ENCODE measurements at regions not wholly inside any gene's neighbourhood (a gene's known extent, or its start where the extent isn't known, plus 50 kb on each side); places are given as distances from the start of the nearest gene placed in this dataset.

DNA sequence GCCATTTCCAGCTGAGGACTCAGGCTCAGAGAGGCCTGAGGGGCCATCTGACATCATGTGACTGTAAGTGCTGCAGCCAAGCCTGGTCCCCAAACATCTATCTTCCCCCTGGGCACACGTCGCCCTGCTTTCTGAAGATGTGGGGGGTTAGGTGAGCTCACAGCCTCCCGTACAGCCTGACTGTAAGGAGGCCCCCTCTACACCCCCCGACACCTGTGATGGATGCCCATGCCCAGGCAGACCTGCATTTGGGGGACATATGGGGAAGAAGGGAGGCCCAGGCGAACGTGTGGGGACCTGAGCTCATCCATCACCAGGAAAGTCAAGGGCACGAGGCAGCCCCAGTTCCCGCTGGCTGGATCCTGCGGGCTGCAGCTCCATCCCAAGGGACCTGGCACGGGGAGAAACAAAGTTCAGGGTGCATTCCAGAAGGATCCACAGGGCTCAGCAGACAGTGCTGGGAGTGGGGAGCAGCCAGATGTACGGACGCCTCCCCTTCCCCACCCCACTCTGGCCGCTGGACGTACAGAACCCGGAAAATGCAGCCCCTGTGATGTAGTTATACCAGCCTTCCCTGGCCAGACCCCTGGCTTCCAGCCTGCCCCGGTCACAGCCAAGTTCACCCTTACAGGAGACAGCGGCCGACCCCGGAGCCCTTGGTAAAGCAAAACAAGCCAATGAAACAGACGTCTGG, 1431.4 kb downstream of the BRD1 start:
- no peak for DNase-seq (ENCODE audit: low read depth, low spot score)

DNA sequence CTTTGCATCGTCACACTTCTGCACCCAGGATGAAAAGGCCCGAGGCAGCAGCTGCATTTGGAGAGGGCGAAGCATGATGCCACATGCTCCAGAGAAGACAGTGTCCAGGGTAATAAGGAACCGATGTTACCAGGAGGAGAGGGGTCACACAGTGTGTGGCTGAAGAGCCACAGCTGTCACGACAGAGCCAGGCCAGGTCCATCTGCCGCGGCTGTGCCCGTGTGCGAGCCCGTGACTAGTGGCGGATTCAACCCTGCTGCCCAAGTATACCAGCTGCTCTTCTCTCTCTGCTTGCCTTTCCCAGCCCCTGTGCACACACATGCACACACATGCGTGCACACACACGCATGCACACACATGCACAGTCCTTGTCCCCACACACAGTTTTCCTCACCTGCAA, 1432.5 kb downstream of the BRD1 start:
- no peak for DNase-seq (ENCODE audit: low read depth, low spot score)

DNA sequence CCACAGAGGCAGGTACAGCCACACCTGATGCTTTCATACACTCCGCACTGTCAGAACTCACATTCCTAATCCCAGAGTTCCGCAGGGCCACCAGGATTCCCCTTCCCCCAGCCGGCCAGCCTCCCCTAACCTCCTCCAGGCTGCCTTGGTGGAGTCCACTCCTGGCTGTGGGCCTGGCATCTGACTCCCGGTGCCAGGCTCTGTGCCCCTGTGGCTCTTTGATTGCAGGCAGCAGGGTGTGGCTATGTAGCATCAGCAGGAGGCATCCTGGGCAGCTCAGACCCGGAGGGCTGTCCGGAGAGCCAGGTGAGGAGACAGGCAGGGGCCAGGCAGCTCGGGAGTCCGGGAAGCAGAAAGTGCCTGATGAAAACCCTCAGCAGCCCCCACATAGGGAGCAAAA, 1432.9 kb downstream of the BRD1 start:
- no peak for DNase-seq (ENCODE audit: low read depth, low spot score)

DNA sequence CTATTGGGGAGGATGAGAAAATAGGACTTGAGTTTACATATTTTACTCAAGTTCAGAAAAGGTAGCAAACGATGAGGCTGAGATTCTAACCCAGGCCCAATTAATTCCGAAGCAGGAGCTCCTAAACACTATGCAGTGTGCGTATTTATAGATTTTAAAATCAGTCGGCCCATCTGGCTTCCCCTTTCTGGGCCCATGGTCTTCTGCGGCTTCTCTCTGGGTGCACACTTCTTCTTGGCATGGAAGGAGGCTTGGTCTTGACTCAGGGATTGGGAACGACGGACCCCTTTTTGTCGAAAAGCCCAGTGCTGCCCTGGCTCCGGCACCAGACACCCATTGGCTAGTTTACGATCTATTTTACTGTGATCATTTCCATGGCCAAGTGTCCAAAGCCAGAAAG, 1433.8 kb downstream of the BRD1 start:
- no peak for DNase-seq (ENCODE audit: low read depth, low spot score)

DNA sequence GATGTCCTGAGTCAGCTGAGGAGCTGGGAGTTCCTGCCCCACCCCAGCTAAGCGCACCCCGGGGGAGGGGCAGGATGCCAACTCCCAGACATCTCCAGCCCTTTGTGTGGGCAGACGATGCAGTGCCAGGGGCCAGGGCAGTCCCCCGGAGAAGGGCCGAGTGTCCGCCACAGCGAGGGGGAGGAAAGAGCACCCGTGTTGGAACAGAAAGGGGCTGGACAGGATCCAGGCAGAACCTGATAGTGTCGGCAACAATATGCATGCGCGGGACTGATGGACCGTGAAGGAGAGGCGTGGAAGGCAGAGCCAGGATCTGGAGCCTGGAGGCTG, 1434.7 kb downstream of the BRD1 start:
- DNase-seq (ENCODE audit: low read depth, low spot score), result no peak

DNA sequence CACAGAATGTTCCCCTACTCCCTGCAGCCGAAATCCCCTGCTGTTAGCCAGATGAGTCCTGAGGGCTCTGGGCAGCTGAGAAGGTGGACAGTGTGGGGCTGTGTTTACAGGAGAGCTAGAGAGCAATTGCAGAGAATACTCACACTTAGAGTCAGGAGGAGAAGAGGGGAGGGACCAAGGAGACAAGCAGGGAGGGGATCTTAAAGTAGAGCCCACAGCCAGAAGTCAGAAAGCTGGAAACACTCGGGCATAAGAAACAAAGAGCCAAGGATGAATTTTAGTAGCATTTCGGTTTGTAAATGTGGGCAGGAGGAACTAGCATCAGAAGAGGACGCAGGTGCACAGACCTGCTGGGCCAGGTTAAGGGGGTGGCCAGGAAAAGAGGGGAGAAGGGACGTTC, 1435.9 kb downstream of the BRD1 start:
- DNase-seq (ENCODE audit: low read depth, low spot score), result no peak

DNA sequence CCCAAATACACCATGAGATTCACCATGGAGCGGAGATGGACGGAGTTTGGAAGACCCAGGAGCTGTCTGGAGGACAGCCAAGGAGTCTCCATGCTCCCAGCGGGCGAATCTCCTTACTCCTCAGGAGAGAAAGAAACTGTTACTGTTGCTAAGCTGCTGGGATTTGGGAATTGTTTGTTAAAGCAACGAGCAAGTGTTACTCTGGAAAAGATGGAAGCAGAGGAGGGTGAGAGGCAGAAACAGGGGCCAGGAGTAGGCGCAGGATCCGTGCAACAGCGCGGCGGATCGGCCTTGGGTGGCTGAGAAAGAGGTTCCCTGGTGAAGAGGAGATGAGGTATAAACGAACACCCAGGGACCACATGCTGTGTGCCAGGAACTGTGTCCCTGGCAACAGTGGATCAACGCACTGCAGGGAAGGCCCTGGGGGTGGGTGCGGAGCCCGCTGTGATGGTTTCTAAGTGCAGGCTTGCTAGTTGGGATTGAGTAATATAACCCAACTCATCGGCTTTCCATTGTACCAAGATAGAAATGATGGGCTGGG, 1436.4 kb downstream of the BRD1 start:
- DNase-seq (ENCODE audit: low read depth, low spot score), result no peak

DNA sequence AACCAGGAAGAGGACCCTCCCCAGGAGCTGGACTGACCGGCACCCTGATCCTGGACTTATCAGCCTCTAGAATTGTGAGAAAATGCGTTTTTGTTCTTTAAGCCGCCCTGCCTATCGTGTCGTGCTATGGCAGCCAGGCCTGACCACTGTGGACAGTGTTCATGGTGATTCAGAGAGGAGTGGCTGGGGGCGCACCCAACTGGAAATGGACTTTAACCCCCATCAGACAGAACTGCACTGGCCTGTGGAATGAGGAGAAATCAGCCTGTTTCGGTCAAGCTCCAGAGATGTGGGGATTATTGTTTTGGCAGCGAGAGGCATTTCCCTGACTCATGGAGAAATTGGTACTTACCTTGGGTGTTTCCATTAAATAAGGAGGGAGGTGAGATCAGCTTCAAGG, 1437.8 kb downstream of the BRD1 start:
- no peak for DNase-seq (ENCODE audit: low read depth, low spot score)

DNA sequence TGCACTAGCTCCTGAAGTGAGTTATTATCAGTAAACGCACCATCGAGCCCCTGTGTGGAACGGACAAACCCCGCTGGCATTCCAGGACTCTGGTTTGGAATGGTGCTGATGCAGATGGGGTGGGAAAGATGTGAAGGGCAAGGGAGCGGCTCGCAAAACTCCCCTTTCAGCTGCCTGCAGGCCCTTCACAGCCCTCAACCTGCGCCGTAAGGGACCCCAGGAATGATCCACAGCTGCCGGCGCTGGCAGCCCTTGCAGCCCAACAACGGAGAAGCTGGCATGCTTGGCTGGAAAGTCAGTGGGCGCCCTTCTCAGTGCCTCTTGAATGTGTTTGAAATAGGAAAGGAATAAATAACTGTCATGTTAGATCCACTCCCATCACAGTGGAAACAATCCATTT, 1445.5 kb downstream of the BRD1 start:
- no peak for DNase-seq (ENCODE audit: low read depth, low spot score)

DNA sequence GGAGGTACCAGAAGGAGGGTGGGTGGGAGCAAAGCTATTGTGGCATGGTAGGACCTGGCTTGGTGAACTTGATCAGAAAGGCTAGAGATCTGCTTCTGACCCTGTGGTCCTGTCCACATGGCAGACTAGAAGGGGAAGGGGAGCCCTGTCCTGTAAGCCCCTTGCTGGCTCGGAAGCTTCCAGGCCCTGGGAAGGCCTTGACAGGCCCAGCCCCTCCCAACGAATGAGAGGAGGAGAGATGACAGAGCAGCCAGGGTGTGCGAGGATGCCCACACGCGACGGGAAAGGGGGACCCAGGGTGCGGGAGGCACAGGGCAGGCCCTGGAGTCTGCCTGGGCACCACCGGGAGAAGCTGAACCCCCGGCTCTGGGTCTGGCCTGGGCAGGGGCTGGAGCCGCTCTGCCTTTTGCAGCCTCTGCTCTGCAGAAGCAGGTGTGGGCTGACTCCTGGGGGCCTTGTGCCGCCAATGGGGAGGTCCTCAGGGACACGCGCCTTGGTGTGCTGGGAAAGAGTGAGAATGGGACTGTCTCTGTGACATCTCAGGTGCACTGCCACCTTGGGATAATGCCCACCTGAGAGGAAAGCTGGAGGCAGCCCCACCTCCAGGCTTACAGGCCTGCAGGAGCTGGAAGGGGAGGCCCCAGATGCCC, 1447.5 kb downstream of the BRD1 start:
- DNase-seq (ENCODE audit: low read depth, low spot score), result no peak

DNA sequence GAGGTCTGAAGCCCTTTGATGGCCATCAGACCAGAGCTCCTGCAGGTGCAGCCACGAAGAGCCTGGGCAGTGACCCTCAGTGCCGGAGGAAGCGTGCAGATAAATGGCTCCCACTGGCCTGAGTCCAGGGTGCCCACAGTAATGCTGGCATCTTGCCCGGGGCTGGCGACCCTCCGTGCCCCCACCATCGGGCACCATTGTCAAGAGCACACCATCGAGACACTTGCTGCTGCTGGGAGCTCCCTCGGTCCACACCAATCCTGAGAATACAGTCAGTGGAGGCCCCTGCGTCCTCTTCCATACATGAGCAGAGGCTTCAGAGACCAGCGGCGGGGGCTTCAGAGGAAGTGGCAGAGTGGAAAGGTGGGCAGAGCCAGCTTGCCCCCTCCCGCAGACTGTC, 1448.3 kb downstream of the BRD1 start:
- DNase-seq (ENCODE audit: low read depth, low spot score), result no peak

DNA sequence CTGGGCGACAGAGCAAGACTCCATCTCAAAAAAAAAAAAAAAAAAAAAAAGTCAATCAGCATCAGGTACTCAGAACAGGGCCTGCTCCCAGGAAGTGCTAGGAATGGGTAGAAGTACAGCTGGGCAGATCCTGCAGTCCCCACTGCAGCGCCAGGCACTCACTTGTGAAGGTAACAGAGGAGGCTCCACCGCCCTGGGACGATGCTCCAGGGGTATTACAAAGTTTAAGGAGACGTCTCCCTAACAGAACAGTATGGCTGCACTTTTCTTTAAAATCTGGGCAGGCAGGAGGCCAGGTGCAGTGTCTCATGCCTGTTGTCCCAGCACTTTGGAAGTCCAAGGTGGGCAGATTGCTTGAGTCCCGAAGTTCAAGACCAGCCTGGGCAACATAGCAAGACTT, 1449.0 kb downstream of the BRD1 start:
- no peak for DNase-seq (ENCODE audit: low read depth, low spot score)

DNA sequence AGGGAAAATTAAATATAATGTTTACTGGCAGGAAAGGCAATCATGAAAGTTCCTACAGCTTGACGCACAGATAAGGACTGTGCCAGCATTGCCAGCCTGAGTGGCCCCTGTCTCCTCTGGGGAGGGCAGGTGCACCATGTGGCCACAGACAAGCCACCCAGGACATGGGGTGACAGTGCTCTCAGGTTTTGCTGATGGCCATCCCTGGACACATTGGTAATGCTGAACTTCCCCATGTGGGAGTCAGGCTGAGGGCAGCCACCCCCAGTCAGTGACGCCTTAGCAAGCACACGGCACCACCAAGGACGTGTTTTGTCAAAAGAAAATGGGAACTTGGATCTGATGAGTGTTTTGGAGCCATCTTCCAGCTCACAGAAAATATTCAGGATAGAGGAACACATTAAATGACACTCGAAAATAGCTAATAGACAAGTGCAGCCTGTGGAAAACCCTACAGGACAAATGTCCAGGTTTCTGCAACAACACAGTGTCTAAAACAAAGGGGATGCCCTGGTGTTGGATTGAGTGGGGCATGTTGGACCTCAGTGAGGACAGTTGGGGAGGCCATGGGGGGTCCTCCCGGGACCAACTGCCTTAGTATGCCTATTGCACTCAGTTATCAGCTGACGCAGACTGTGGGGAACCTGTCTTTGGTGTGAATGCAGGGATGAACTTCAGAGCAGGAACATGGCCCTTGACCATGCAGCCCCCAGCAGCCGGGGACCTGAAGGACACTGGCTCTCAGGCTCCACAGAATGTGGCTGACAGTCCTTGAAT, 1450.5 kb downstream of the BRD1 start:
- no peak for DNase-seq (ENCODE audit: low read depth, low spot score)

DNA sequence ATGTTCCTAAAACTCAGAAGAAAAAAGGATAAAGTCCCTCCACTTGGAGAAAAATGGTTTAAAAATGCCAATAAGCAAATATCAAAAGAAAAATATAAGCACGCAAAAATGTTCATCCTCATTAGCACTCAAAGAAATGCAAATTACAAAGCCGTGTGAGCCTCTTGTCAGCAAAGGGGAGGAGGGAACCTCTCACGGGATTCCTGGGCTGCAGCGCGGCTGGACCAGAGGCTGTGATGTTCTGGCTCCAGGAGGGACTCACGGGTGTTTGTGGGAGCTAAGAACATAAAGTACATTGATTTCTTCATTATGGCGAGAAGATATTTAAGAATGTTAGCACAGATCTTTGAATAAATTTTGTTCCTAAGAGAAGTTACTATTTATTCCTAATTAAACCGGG, 1451.2 kb downstream of the BRD1 start:
- no peak for DNase-seq (ENCODE audit: low read depth, low spot score)

DNA sequence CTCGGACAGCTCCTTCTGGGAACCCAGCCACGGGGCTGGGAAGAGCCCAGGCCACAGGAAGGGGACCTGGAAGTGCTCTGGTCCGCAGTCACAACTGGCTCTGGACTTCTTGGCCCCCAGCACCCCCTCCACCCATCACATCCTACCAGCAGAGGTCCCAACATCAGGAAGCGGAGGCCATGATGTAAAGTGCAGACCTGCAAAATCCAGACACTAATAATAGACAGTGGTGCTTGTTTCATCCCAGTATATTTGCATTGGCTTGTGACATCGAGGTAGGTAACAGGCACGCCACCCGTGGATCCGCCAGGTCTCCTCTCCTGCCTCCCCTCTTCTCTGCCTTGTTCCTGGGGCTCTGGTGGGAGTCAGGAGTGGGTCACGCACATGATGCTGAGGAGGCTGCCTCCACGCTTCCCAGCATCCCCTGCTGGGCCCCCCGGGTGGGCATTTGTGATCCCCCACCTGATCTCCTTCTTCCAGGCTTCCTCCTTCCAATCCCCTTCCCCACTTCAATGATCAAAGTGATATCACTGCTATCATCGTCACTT, 1454.0 kb downstream of the BRD1 start:
- no peak for DNase-seq (ENCODE audit: low read depth, low spot score)

DNA sequence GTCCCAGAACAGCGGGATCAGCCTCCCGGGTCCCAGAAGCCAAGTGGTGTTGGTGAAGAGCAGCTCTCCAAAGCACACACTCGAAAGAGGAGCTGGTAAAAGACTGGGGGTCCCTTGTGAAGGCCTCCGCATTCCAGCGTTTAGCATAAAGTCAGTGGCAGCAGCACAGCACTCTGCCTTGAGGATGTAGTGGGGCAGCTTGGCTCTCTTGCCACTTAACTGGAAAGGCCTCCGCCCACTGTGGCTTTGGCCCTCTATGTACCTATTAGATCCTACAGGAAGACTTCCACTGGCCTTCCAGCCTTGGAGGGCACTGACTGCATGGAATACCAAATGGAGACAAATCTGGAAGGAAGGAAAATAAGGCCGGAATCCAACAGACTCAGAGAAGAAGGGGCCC, 1455.3 kb downstream of the BRD1 start:
- no peak for DNase-seq (ENCODE audit: low read depth, low spot score)

DNA sequence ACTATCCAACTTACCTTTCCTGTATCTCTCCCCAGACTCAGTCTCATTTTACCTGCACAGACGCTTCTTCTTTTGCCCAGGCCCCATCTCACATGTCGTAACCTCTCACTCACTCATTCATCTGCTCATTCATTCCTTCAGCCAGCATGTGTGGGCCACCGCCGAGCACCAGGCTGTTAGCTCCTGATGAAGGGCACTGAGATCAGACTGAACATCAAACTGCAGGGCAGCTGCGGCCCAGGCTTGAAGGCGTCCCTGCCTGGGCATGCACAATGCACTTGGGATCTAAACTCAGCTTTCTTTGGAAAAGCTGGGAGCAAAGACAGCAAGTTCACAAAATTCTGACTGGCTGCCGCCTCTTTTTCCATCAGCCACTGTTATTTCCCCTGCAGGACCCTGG, 1456.3 kb downstream of the BRD1 start:
- DNase-seq (ENCODE audit: low read depth, low spot score), result no peak

DNA sequence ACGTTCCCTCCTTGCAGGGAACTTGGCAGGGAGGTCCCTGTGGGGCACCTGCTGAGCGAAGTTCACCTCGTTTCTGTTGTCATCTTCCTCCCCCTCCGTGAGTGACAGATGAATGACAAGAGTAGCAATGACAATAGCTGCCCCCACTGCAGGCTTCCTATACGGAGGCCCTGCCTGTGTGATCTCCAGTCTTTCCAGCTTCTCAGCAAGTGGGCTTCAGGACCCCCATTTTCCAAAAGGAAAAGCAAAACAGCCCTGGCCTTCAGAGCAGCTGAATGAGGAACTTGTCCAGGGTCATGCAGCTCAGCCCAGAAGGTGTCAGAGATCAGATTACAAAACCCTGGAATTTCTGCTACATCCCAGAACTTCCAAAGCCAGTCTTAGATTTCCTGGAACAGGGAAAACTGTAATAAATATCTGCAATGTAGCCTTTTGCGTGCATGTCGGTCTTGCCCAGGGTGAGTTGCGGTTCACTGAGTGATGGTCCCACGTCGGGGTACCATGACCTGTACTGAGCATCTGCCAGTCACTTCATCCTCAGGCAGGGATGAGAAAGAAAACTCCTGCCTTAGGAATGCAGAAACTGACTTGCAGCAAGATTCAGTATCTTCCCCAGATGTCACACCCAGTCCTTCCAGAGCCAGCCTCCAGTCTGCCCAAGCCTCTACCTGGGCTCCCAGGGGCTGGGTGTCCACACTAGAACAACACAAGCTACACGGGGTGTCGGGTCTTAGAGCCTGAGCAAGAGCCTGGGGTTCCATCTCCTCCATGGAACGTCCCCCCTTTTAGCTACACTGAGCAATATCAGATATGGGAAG, 1457.0 kb downstream of the BRD1 start:
- DNase-seq (ENCODE audit: low read depth, low spot score), result no peak

DNA sequence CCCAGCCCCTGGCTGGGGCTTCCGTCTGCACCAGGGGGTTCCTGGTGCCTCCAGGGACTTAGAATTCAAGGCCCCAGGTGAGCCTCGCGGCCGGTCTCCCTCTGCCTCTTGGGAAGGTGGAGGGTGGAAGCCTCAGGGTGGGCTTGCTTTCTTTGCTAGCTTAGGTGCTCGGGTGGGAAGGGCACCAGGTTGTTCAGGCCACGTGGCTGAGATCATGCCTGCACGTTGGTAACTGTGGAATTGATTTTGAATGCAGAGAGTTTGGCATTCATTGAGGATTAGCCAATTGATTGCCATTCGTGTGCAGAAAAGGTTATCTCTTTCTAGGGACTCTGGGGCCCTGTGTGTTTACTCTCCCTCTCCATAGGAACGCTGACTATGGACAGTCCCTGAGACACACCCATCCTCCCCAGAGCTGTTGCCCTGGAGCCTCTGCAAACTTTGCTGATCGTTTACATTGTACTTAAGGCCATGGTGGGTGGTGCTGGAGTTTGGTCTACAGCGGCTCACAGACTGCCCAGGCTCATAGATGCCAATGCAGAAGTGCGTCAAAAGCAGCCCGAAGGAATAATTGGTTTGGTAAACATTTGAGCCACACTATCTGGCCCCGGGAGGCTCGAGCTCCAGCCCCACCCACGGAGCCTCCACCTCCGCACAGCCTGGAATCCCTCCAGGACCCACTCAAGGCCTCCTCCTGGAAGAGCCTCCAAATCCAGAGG, 1457.7 kb downstream of the BRD1 start:
- no peak for DNase-seq (ENCODE audit: low read depth, low spot score)

DNA sequence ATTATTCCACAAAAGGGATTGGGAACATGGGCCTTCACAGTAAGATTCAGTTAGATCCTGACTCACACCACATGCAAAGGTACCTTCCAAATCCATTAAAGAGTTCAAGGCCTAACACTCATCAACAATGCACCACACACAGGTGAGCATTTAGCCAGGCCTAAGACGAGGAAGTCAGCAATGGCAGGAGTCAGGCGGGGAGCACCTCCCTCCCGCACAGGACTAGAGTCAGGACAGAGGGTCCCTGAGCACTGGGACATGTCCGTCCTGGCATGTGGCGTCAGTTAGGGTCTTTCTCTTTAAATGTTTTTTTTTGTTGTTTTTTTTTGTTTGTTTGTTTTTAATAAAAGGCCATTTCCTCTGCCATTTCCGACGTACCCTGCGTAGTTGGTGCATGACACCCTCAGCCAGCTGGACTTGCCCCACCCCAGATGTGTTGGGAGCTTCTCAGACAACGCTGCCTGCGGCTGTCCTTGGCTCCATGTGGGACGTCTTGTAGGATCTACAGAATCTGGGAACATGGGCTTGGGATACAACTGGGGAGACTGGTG, 1458.6 kb downstream of the BRD1 start:
- DNase-seq (ENCODE audit: low read depth, low spot score), result no peak

DNA sequence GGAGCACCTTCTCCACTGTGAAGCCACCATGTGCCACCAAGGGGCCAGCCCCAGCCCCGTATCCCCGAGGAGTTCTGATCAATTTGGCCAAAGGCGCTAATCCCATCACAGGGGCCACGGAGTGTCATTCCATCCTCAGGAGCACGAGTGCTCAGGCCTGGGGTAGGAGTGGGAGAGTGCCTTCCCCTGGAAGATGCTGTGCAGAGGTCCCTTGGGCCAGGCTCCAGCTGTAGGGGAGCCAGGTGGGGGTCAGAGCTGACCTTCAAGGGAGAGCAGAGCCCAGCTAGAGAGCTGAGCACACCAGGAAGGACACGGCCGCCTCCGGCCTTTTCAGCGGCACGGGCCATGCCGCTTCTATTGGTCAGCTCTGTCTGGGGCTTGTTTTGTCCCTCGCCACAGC, 1459.9 kb downstream of the BRD1 start:
- no peak for DNase-seq (ENCODE audit: low read depth, low spot score)
